ENCODE measurements at regions not wholly inside any gene's neighbourhood (a gene's known extent, or its start where the extent isn't known, plus 50 kb on each side); places are given as distances from the start of the nearest gene placed in this dataset.

DNA sequence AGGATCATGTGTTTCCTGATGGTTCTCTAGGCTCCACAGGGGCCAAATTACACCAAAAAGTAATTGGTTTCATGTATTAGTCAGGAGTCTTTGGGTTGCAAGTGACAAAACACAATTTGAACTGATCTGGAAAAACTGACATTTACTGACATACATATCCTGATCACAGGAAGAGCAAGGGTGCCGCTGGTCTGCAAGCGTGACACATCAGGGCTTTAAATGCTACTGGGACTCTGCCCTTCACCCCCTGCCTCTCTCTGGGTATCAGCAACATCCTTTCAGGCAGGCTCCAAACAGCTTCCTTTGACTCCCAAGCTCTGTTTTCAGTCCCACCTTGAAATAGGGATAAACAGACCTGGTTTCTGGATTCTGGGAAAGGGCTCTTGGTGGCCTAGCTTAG is 197.5 kb downstream of the PALM2AKAP2 start:
- TF ChIP-seq ZNF232 (CRISPR knock-in tag; IDR thresholded peaks at IDR 0.05) = no peak
- TF ChIP-seq, protein P1, sequence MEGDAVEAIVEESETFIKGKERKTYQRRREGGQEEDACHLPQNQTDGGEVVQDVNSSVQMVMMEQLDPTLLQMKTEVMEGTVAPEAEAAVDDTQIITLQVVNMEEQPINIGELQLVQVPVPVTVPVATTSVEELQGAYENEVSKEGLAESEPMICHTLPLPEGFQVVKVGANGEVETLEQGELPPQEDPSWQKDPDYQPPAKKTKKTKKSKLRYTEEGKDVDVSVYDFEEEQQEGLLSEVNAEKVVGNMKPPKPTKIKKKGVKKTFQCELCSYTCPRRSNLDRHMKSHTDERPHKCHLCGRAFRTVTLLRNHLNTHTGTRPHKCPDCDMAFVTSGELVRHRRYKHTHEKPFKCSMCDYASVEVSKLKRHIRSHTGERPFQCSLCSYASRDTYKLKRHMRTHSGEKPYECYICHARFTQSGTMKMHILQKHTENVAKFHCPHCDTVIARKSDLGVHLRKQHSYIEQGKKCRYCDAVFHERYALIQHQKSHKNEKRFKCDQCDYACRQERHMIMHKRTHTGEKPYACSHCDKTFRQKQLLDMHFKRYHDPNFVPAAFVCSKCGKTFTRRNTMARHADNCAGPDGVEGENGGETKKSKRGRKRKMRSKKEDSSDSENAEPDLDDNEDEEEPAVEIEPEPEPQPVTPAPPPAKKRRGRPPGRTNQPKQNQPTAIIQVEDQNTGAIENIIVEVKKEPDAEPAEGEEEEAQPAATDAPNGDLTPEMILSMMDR (IDR thresholded peaks at IDR 0.05) = no peak
- TF ChIP-seq, protein P2, sequence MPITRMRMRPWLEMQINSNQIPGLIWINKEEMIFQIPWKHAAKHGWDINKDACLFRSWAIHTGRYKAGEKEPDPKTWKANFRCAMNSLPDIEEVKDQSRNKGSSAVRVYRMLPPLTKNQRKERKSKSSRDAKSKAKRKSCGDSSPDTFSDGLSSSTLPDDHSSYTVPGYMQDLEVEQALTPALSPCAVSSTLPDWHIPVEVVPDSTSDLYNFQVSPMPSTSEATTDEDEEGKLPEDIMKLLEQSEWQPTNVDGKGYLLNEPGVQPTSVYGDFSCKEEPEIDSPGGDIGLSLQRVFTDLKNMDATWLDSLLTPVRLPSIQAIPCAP (CRISPR knock-in tag; IDR thresholded peaks at IDR 0.05) = no peak
- TF ChIP-seq, protein P3, sequence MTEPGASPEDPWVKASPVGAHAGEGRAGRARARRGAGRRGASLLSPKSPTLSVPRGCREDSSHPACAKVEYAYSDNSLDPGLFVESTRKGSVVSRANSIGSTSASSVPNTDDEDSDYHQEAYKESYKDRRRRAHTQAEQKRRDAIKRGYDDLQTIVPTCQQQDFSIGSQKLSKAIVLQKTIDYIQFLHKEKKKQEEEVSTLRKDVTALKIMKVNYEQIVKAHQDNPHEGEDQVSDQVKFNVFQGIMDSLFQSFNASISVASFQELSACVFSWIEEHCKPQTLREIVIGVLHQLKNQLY (CRISPR knock-in tag; IDR thresholded peaks at IDR 0.05) = no peak
- TF ChIP-seq CBFB (CRISPR knock-in tag; IDR thresholded peaks at IDR 0.05; ENCODE audit: low read depth) = no peak
- no peak for TF ChIP-seq JUN (CRISPR knock-in tag; IDR thresholded peaks at IDR 0.05)
- TF ChIP-seq, protein P4, sequence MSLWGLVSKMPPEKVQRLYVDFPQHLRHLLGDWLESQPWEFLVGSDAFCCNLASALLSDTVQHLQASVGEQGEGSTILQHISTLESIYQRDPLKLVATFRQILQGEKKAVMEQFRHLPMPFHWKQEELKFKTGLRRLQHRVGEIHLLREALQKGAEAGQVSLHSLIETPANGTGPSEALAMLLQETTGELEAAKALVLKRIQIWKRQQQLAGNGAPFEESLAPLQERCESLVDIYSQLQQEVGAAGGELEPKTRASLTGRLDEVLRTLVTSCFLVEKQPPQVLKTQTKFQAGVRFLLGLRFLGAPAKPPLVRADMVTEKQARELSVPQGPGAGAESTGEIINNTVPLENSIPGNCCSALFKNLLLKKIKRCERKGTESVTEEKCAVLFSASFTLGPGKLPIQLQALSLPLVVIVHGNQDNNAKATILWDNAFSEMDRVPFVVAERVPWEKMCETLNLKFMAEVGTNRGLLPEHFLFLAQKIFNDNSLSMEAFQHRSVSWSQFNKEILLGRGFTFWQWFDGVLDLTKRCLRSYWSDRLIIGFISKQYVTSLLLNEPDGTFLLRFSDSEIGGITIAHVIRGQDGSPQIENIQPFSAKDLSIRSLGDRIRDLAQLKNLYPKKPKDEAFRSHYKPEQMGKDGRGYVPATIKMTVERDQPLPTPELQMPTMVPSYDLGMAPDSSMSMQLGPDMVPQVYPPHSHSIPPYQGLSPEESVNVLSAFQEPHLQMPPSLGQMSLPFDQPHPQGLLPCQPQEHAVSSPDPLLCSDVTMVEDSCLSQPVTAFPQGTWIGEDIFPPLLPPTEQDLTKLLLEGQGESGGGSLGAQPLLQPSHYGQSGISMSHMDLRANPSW (CRISPR knock-in tag; conservative IDR thresholded peaks at IDR 0.05; ENCODE audit: low read depth) = no peak
- no peak for TF ChIP-seq EMX1 (CRISPR knock-in tag; IDR thresholded peaks at IDR 0.05)
- TF ChIP-seq FOXK1 (CRISPR knock-in tag; IDR thresholded peaks at IDR 0.05) = no peak
- TF ChIP-seq, protein P5, sequence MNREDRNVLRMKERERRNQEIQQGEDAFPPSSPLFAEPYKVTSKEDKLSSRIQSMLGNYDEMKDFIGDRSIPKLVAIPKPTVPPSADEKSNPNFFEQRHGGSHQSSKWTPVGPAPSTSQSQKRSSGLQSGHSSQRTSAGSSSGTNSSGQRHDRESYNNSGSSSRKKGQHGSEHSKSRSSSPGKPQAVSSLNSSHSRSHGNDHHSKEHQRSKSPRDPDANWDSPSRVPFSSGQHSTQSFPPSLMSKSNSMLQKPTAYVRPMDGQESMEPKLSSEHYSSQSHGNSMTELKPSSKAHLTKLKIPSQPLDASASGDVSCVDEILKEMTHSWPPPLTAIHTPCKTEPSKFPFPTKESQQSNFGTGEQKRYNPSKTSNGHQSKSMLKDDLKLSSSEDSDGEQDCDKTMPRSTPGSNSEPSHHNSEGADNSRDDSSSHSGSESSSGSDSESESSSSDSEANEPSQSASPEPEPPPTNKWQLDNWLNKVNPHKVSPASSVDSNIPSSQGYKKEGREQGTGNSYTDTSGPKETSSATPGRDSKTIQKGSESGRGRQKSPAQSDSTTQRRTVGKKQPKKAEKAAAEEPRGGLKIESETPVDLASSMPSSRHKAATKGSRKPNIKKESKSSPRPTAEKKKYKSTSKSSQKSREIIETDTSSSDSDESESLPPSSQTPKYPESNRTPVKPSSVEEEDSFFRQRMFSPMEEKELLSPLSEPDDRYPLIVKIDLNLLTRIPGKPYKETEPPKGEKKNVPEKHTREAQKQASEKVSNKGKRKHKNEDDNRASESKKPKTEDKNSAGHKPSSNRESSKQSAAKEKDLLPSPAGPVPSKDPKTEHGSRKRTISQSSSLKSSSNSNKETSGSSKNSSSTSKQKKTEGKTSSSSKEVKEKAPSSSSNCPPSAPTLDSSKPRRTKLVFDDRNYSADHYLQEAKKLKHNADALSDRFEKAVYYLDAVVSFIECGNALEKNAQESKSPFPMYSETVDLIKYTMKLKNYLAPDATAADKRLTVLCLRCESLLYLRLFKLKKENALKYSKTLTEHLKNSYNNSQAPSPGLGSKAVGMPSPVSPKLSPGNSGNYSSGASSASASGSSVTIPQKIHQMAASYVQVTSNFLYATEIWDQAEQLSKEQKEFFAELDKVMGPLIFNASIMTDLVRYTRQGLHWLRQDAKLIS (CRISPR knock-in tag; IDR thresholded peaks at IDR 0.05; ENCODE audit: borderline replicate concordance) = no peak

All from WTC11 (cell line).